ENCODE measurements at regions not wholly inside any gene's neighbourhood (a gene's known extent, or its start where the extent isn't known, plus 50 kb on each side); places are given as distances from the start of the nearest gene placed in this dataset.

DNA sequence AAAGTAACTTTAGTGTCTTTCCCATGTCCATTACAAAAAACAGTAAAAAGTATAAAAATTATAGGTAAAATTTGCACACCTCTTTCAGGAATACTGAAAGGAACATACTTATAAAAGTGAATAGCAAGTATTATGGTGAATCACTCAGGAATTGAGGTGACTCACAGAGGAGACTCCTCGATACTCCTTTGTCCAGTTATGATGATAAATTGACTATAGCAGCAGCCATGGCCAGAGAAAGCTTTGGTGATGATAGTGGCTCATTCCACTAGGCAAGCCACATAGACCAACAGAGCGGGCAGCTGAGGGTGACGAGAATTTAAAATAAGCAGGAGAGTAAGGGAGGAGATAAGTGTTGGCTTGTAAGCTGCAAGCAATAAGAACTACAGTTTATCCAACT is 1231.1 kb upstream of the CELF2 start:
- TF ChIP-seq, protein P1, sequence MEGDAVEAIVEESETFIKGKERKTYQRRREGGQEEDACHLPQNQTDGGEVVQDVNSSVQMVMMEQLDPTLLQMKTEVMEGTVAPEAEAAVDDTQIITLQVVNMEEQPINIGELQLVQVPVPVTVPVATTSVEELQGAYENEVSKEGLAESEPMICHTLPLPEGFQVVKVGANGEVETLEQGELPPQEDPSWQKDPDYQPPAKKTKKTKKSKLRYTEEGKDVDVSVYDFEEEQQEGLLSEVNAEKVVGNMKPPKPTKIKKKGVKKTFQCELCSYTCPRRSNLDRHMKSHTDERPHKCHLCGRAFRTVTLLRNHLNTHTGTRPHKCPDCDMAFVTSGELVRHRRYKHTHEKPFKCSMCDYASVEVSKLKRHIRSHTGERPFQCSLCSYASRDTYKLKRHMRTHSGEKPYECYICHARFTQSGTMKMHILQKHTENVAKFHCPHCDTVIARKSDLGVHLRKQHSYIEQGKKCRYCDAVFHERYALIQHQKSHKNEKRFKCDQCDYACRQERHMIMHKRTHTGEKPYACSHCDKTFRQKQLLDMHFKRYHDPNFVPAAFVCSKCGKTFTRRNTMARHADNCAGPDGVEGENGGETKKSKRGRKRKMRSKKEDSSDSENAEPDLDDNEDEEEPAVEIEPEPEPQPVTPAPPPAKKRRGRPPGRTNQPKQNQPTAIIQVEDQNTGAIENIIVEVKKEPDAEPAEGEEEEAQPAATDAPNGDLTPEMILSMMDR (IDR thresholded peaks at IDR 0.05; ENCODE audit: unreplicated experiment): no peak
- H3K27ac Mint-ChIP-seq: no peak overlapping the region
- H3K9me3 Mint-ChIP-seq (ENCODE audit: low read depth): peaks cover 3% of the 10 kb centered on the region
- no peaks in the 10 kb centered on the region for H3K36me3 Mint-ChIP-seq (ENCODE audit: insufficient read depth)
- H3K4me1 Mint-ChIP-seq (ENCODE audit: low read depth): no peaks in the 10 kb centered on the region
- H3K4me3 Mint-ChIP-seq (ENCODE audit: low read depth): no peak overlapping the region
- peaks cover 8% of the 10 kb centered on the region for H3K27me3 Mint-ChIP-seq
- no peak for DNase-seq (ENCODE audit: low spot score, unreplicated experiment)

- H3K9me3 Mint-ChIP-seq (ENCODE audit: low read depth): no peaks in the 10 kb centered on the region
- H3K27ac Mint-ChIP-seq: no peak overlapping the region
- peaks cover 7% of the 10 kb centered on the region for H3K27me3 Mint-ChIP-seq
- H3K4me1 Mint-ChIP-seq (ENCODE audit: low read depth): no peaks in the 10 kb centered on the region
- H3K4me3 Mint-ChIP-seq (ENCODE audit: low read depth): no peak overlapping the region
- TF ChIP-seq, protein P1 (IDR thresholded peaks at IDR 0.05; ENCODE audit: unreplicated experiment): no peak
- no peaks in the 10 kb centered on the region for H3K36me3 Mint-ChIP-seq (ENCODE audit: insufficient read depth)
- no peak for DNase-seq (ENCODE audit: low spot score, unreplicated experiment)
These were observed 1227.7 kb upstream of the CELF2 start for GRCh38 chr10:9789996-9790395.

GRCh38 chr10:9792181-9792580 is 1225.5 kb upstream of the CELF2 start:
- Mint-ChIP-seq H3K27me3 (peaks cover 7% of the 10 kb centered on the region), H3K36me3 (ENCODE audit: insufficient read depth) (no peaks in the 10 kb centered on the region), H3K4me1 (ENCODE audit: low read depth) (no peaks in the 10 kb centered on the region), H3K4me3 (ENCODE audit: low read depth) (no peak overlapping the region), H3K27ac (no peak overlapping the region), H3K9me3 (ENCODE audit: low read depth) (no peaks in the 10 kb centered on the region)
- no peak for DNase-seq (ENCODE audit: low spot score, unreplicated experiment)
- TF ChIP-seq, protein P1 (IDR thresholded peaks at IDR 0.05; ENCODE audit: unreplicated experiment): no peak

- H3K4me3 Mint-ChIP-seq (ENCODE audit: low read depth): no peak overlapping the region
- DNase-seq (ENCODE audit: low spot score, unreplicated experiment): no peak
These were observed 1221.1 kb upstream of the CELF2 start for GRCh38 chr10:9796564-9796963.

GRCh38 chr10:9800011-9800410 is 1217.7 kb upstream of the CELF2 start:
- no peak overlapping the region for H3K27ac Mint-ChIP-seq
- H3K4me1 Mint-ChIP-seq (ENCODE audit: low read depth): peaks cover 18% of the 10 kb centered on the region
- DNase-seq (ENCODE audit: low spot score, unreplicated experiment): no peak
- H3K4me3 Mint-ChIP-seq (ENCODE audit: low read depth): no peak overlapping the region
- no peaks in the 10 kb centered on the region for H3K36me3 Mint-ChIP-seq (ENCODE audit: insufficient read depth)
- H3K27me3 Mint-ChIP-seq: no peaks in the 10 kb centered on the region
- H3K9me3 Mint-ChIP-seq (ENCODE audit: low read depth): no peaks in the 10 kb centered on the region
- TF ChIP-seq, protein P1 (IDR thresholded peaks at IDR 0.05; ENCODE audit: unreplicated experiment): no peak

More at GRCh38 chr10:9796564-9796963, 1221.1 kb upstream of the CELF2 start:
- no peak overlapping the region for H3K27ac Mint-ChIP-seq
- H3K27me3 Mint-ChIP-seq: peaks cover 2% of the 10 kb centered on the region
- H3K9me3 Mint-ChIP-seq (ENCODE audit: low read depth): no peaks in the 10 kb centered on the region
- peaks cover 11% of the 10 kb centered on the region for H3K4me1 Mint-ChIP-seq (ENCODE audit: low read depth)
- no peaks in the 10 kb centered on the region for H3K36me3 Mint-ChIP-seq (ENCODE audit: insufficient read depth)
- TF ChIP-seq, protein P1 (IDR thresholded peaks at IDR 0.05; ENCODE audit: unreplicated experiment): no peak

Measured in progenitor cell of endocrine pancreas (in vitro differentiated cells).